HG03575 (cell line): ENCODE measurements at regions not wholly inside any gene's neighbourhood (a gene's known extent, or its start where the extent isn't known, plus 50 kb on each side); places are given as distances from the start of the nearest gene placed in this dataset.

Experiments
- ATAC-seq: cut with Tn5 transposase; IDR thresholded peaks from one replicate; pipeline ENCODE4 v1.9.1; 2021; ENCODE audit not compliant: unreplicated experiment, insufficient number of reproducible peaks, low FRiP score; ENCODE audit errors: extremely low read depth

DNA sequence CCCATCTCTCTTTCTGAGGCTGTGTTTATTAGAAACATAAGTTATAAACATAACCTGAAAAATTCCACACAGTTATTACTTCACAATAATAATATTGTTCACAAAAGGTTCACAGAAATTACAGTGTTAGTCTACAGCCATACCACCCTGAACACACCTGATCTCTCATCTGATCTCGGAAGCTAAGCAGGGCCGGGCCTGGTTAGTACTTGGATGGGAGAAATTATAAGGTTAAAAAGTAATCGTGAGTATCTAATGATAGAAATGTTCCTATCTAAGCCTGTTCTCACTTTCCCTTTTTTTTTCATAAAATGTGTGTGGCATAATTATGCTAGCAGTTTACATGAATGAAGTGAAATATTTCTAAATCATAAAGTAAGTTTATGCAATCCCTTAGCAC lies 647.8 kb downstream of the TBC1D32 start:
- ATAC-seq: no peak

DNA sequence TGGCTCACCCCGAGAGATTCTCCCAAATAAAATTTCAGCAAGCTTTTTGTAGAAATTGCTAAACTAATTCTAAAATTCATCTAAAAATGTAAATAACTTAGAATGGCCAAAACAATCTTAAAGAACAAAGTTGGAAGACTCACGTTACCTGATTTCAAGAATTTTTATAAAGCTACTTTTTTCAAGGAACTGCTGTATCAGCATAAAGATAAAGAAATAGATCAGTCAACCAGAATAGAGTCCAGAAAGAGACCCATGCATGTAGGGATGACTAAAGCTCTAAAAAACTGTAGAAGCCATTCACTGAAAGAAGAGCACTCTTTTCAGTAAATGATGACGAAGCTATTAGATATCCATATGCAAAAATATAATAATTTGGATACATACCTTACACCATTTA lies 652.1 kb downstream of the TBC1D32 start:
- ATAC-seq: no peak

DNA sequence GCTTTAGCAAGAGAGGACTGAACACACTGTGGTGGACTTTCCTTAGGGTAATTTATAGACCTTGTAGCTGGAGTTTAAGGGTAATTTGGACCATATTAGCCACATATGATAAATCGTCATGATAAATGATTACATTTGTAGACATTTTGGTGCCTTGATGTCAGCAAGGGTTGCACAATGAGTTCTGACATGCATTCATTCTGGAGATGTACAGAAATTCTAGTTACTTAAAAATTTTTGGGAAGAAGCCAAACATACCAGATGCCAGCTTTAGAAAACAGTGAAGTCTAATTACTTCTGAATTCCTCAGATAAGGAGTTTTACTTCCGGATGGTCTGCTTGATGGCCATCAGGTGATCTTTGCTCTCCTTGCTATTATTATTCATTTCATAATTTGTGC lies 653.1 kb downstream of the TBC1D32 start:
- no peak for ATAC-seq

DNA sequence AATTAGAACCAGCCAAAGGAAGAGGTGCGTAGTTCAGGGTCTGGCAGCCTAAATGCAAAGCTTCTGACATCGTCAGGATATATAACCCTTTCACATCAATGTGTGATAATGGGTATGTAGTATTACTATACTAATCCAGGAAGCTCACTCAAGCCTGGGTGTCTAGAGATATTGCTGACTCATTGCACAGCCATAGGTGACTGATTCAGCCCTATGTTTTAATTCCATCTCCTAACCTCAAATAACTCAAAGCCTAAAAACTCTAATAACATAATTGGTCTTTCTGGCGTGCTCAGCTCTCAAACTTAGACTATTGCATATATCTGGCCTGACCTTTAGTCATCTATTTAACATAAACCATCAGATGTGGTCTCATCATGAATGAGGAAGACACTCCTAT lies 658.4 kb downstream of the TBC1D32 start:
- no peak for ATAC-seq

DNA sequence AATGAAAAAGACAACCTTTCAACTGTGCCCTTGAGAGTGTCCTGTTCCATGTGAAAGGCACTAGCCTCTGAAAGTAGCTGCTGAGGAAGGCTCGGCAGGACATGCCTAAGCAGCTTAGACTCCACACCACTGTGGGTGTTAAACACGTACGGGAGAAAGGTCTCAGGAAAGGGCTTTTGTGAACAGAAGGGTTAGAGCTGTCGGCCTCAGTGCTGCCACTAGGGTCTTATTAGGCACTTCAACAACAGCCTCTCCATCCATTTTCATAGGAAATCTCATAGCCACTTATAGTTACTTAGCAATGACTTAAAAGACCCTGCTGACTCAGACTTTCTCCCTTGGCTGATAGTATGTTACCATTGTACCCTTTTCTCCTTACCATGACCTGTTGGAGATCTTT lies 662.8 kb downstream of the TBC1D32 start:
- no peak for ATAC-seq

DNA sequence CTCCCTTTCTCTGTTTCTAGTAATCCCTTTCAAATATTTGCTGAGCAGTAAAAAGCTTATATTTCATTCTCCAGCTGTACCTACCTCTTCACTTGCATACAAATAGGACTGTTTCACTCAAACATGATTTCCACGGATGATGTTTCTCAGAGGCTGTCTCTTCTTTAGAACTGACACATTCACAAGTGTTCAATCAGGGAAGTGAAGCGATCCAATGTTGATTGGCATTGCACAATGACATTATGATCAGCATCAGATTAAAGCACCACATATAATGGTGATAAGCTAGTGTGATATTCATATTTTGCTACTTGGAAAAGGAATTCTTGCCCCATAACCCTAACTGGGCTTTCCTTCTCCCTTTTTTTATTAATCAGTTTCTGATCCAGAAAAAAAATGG lies 681.8 kb downstream of the TBC1D32 start:
- ATAC-seq: no peak

DNA sequence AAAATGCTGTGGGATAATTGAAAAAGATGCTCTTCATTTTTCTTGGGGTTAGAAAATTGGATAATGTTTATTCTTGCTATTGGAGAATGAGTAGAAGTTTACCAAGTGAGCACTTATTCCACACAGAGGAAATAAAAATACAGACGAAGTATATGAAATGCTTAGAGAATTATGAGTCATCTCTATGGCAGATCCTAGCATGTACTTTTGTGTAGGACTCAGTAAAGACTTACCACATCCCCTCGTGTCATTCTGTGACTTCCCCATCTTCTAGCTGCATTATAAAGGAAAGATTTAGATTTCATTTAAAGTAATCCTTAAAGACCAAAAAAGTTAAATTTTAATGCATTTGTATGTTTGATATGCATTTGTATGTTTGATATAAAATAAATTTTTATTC lies 685.6 kb downstream of the TBC1D32 start:
- ATAC-seq: no peak

DNA sequence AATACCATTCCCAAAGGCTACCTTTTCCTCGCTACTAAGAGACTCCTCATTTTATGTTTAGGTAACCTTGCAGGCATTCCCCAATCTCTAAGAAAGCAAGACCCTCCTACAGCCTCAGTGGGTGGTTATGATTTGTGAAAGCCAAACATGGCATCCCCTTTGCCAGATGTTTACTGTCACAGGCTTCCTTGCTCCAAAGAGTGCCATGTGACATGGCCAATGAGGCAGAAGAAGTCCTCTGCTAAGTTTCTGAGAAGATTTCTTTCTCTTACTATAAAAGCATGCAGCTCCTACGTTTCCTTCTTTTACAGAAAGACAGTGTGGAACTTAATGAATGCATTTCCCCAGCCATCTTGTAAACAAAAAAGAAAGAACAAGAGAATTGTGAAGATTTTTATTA lies 688.2 kb downstream of the TBC1D32 start:
- ATAC-seq: no peak

DNA sequence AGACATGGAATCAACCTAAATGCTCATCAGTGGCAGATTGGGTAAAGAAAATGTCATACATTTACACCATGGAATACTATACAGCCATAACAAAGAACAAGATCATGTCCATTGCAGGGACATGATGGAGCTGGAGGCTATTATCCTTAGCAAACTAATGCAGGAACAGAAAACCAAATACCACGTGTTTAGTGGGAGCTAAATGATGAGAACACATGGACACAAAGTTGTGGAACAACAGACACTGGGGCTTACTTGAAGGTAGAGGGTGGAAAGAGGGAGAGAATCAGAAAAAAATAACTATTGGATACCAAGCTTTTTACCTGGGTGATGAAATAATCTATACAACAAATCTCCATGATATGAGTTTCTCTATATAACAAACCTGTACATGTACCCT lies 701.3 kb downstream of the TBC1D32 start:
- no peak for ATAC-seq

DNA sequence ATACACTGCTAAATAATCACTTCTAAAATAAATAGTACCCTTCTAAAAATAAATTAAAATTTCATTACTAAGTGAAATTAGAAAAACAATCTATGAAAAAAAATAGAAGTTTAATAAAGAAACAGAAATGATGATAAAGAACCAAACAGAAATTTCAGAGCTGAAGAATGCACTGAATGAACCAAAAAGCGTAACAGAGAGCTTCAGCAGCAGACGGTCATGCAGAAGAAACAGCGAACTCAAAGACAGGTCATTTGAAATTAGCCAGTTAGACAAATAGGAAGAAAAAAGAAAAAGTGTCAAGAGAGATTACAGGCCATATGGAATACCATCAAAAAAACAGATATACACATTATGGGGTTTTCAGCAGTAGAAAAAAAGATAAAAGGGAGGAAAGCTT lies 706.7 kb downstream of the TBC1D32 start:
- no peak for ATAC-seq

DNA sequence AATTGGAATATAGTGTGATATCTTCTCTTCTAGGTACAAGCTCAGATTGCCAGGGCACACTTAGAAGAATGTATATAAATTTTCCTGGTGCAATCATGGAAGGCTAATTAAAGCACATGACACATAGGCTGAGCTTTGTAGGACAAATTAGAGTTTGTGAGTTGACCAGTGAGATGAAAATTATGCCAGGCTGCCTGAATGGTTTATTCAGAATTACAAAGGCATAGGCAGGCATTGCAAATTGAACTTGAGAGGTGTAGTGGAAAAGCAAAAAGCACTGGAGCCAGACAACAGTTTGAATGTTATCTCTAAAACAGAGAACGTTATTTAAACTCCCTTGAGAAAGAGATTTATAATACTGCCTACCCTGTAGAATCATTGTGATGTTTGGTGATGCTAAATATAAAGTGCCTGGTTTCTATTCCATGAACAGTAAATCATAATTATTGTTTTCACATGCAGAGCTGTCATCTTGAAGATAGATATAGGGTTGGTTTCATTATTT lies 712.1 kb downstream of the TBC1D32 start:
- no peak for ATAC-seq

DNA sequence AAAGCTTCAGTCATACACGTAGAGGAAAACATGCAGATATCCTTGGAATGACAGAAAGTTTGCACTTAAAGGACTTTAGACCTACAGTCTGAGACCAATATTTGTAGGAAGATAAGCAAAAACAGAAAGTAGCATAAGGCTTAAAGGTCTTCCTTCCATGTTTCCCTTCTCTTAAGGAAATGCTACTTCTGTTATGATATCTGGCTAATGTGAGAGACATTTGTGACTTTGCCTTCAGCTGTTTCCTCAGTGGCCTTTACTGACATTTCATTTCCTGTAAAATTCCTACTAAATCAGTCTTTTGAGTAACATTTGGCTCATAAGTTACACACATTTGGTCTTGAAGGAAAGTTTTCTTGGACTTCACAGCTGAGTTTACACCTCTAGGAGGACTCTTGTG lies 713.4 kb downstream of the TBC1D32 start:
- ATAC-seq: no peak

DNA sequence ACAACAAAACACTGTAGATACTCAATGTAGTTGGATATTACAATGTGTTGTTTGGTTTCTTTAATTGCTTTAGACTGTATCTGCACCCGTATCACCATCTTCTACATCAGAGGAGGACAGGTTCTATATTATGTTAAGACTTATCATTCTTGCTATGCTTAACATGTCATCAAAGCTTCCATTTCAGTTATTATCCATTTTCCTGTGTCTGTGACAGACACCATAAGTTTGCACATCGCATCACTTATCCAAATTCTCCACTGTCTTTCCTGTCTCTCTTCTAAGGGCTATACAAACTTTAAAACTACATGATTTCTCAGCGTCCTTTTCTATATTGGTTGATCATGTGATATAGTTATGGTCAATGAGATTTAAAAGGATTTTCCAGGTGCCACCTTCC lies 719.0 kb downstream of the TBC1D32 start:
- ATAC-seq: no peak

DNA sequence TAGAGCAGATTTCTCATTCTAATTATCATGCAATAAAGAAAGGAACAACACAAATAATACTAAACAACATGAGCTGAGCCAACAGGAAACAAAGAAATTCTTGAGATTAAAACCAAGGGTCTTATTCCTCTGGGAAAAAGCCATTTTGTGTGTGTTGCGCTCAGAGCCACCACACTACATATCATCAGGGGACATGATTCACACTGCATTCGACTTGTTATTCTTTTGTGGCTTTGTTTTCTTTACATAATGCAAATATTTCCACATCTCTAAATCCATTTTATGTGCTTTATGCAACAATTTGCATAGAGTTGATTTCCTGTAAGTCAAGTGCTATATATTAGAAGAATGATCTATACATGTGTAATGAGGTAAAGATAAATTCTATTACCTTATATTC lies 719.6 kb downstream of the TBC1D32 start:
- no peak for ATAC-seq

DNA sequence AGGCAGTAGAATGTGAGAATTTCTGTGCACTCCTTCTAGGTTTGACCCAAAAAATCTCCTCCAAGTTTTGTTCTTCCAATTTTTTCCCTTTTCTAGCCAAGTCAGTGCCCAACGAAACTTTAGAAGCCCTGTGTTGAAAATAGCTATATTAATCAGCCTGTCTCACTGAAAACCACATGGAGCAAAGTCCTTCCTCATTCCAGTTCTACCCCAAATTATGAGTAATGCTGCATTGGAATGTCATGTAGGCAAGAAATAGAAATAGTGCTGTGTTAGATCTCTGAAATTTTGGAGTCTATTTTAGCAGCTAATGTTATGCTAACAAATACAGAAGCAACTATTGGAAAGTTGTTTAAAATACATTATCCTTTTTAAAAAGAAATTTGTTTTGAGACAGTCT lies 725.5 kb downstream of the TBC1D32 start:
- no peak for ATAC-seq

DNA sequence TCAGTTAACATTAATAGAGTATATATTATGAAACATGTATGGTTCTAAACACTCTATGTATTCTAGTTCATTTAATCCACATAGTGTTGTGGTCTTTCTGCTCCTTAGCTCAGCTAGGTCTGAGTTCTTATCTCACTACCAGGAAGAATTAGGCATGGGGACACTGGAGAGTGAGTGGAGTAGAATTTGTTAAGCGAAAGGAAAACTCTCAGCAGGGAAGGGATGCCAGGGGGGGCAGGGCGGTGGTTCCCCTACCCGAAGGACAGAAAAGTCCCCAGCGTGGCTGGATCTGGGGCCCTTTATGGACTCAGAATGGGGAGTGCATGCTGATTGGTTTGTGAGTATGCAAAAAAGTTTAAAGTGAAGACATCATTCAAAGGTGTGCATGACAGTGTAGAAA lies 727.5 kb downstream of the TBC1D32 start:
- no peak for ATAC-seq

DNA sequence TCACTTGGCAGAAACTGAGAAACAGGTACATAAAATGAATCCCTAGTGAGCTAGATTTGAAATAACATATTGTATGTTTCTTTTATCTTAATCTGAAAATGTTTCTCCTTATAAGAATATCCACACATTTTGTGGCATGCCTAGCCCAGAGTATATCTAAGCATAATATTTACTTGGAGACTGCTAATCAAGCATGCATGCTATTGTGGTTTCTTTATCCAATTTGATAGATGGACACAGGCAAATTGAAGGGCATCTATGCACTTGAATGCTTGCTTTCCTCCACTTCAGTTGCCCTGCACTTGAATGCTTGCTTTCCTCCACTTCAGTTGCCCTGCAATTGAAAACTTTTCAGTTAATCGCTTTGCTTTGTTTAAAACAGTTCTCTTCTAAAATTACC lies 729.8 kb downstream of the TBC1D32 start:
- ATAC-seq: no peak

DNA sequence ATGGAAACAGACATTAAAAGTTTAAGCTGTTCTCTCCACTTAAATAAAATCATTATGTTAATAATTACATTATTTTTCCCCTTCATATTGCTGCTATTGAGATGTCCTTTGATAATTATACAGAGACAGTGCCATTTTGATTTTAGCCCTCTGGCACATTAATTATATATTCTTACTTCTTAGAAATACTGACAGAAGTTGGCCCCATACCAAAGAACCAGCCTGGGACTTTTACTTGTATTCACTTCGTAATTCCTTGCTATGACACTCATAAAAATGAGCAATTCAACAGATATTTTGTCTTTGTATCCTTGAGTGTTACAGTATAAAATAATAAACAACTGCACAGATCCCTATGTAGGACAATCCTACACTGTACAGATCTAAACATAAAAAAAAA lies 743.7 kb downstream of the TBC1D32 start:
- no peak for ATAC-seq

DNA sequence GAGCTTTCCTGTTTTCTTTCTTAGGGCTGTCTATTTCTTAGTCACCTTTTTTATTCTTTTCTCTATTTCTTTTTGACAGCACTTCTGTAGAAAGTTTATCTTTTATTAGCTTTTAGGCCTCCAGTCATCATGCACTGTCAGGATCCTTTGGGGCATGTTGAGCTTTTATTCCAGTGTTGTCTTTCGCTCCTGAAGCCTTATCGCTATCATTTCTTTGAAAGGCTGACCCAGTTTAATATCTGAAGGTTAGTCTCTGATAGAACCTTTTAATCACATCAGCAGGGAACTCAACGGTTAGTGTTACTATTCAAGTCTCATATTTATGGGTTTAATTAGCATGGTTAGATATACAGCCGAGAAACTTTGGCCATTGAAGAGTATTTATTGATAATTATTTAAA lies 745.9 kb downstream of the TBC1D32 start:
- ATAC-seq: no peak

DNA sequence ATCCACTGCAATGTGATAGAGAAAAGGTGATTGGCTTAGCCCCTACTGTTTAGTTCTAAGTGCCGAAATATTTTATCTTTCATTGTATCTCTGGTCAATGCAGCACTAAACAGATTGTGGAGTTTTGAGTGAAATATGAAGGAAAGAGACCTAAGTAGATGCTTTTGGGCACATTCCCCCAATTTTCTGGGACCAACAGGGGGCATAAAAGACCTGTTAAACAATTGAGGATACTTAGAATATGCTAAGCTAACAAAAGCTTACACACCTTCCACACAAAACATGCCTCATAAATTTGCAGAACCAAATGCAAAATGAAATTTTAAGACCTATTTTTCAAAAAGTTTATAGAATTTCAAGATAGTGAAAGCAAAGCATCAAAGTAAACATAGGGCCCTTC lies 746.9 kb downstream of the TBC1D32 start:
- no peak for ATAC-seq

DNA sequence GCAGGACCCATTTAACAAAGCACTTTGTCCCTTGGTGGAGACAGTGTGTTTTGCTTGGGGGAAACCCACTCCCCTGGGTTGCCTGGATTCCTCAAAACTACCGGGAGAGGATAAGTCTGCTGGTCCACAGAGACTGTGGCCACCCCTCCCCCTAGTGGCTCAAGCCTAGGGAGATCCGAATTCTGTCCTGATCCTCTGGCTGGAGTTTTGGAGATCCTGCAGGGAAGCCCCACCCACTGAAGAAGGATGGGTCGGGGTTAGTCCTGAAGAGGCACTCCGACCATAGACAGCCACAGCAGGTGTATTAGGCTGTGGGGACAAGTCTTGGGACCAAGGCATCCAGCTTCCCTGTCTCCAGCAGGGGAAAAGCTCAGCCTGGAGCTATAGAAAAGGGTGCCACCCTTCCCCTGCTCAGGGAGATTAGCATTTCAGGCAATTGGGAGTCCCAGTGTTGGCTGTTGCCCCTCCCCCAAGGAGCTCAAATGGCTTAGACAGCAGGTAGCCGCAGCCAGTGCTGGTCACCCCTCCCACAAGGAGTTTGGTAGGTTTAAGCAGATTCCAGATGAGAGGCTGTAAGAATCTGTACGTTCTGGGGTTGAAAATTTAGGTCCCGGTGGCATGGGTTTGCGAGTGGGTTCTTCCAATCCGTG lies 750.0 kb downstream of the TBC1D32 start:
- no peak for ATAC-seq
